ENCODE measurements at regions not wholly inside any gene's neighbourhood (a gene's known extent, or its start where the extent isn't known, plus 50 kb on each side); places are given as distances from the start of the nearest gene placed in this dataset.

DNA sequence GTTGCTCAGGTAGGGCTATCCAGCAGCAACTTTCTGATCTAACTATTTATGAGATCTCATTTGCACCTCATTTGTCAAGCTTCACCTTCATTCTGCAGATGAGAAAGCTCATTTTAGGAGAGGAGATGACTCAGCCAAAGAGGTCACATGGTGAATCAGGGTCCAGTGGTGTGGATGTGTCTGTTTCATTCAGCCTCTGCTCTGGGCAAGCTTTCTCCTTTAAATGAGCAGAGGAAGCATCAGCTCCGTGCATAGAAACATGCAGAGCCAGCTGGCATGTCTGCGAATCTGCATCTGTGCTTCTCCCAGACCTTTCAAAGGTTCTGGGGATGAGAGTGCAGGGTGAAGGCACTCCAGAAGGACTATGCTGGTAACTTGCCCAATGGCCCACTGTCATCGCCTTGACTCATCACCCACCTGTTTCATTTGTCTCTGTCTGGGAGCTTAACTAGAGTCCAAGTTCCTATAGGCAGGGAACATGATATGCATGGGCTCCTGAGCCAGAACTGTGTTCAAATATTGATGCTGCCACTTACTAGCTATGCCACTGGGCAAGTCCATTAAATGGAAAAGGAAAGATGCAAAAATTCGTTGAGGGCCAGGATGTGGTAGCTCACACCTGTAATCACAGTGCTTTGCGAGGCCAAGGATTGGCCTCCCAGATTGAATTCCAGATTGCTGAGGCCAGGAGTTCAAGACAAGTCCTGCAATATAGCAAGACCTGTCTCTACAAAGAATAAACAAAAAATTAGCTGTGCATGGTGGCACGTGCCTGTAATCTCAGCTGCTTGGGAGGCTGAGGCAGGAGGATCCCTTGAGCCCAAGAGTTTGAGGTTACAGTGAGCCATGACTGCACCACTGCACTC is 67.1 kb upstream of the NLK start:
- Histone ChIP-seq H3K4me3 (no peak overlapping the region), H3K27me3 (ENCODE audit: insufficient read depth) (no peaks in the 10 kb centered on the region), H4K20me1 (replicated peaks; ENCODE audit: insufficient read depth) (no peaks in the 10 kb centered on the region), H3K9me2 (ENCODE audit: insufficient read depth) (peaks cover 10% of the 10 kb centered on the region), H3K4me1 (ENCODE audit: insufficient read depth) (no peaks in the 10 kb centered on the region), H3F3A (replicated peaks; ENCODE audit: low read depth) (no peaks in the 10 kb centered on the region), H3K4me2 (no peak overlapping the region), H3K27ac (ENCODE audit: low read depth) (no peak overlapping the region), H3K79me2 (replicated peaks; ENCODE audit: insufficient read depth) (no peaks in the 10 kb centered on the region), H3K36me3 (ENCODE audit: insufficient read depth) (no peaks in the 10 kb centered on the region), H2AFZ (peak overlapping the region; percentile 80; the same call in 1 of the 2 replicates)
- Mint-ChIP-seq H3K4me3 (no peak overlapping the region), H3K9me3 (no peaks in the 10 kb centered on the region), H3K4me1 (peaks cover 6% of the 10 kb centered on the region), H3K36me3 (ENCODE audit: low read depth) (no peaks in the 10 kb centered on the region), H3K27me3 (ENCODE audit: insufficient read depth, low read depth, poor library complexity) (peaks cover 4% of the 10 kb centered on the region), H3K27ac (no peak overlapping the region)
- TF ChIP-seq, protein P1, sequence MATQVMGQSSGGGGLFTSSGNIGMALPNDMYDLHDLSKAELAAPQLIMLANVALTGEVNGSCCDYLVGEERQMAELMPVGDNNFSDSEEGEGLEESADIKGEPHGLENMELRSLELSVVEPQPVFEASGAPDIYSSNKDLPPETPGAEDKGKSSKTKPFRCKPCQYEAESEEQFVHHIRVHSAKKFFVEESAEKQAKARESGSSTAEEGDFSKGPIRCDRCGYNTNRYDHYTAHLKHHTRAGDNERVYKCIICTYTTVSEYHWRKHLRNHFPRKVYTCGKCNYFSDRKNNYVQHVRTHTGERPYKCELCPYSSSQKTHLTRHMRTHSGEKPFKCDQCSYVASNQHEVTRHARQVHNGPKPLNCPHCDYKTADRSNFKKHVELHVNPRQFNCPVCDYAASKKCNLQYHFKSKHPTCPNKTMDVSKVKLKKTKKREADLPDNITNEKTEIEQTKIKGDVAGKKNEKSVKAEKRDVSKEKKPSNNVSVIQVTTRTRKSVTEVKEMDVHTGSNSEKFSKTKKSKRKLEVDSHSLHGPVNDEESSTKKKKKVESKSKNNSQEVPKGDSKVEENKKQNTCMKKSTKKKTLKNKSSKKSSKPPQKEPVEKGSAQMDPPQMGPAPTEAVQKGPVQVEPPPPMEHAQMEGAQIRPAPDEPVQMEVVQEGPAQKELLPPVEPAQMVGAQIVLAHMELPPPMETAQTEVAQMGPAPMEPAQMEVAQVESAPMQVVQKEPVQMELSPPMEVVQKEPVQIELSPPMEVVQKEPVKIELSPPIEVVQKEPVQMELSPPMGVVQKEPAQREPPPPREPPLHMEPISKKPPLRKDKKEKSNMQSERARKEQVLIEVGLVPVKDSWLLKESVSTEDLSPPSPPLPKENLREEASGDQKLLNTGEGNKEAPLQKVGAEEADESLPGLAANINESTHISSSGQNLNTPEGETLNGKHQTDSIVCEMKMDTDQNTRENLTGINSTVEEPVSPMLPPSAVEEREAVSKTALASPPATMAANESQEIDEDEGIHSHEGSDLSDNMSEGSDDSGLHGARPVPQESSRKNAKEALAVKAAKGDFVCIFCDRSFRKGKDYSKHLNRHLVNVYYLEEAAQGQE (IDR thresholded peaks at IDR 0.05; ENCODE audit: unreplicated experiment): no peak
- TF ChIP-seq, protein P2, sequence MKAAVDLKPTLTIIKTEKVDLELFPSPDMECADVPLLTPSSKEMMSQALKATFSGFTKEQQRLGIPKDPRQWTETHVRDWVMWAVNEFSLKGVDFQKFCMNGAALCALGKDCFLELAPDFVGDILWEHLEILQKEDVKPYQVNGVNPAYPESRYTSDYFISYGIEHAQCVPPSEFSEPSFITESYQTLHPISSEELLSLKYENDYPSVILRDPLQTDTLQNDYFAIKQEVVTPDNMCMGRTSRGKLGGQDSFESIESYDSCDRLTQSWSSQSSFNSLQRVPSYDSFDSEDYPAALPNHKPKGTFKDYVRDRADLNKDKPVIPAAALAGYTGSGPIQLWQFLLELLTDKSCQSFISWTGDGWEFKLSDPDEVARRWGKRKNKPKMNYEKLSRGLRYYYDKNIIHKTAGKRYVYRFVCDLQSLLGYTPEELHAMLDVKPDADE (IDR thresholded peaks at IDR 0.05): no peak
- no peak for TF ChIP-seq EZH2phosphoT487 (IDR thresholded peaks at IDR 0.05; ENCODE audit: unreplicated experiment)
- no peak for TF ChIP-seq EZH2 (IDR thresholded peaks at IDR 0.05; ENCODE audit: low read depth, unreplicated experiment)
- TF ChIP-seq NANOG (IDR thresholded peaks at IDR 0.05; ENCODE audit: borderline replicate concordance): no peak
- TF ChIP-seq POLR2AphosphoS5 (IDR thresholded peaks at IDR 0.05; ENCODE audit: low read depth): no peak
- TF ChIP-seq JUNB (IDR thresholded peaks at IDR 0.05; ENCODE audit: unreplicated experiment): no peak
- no peak for TF ChIP-seq ZNF331 (CRISPR knock-in tag; IDR thresholded peaks at IDR 0.05; ENCODE audit: low read depth)
- TF ChIP-seq, protein P3, sequence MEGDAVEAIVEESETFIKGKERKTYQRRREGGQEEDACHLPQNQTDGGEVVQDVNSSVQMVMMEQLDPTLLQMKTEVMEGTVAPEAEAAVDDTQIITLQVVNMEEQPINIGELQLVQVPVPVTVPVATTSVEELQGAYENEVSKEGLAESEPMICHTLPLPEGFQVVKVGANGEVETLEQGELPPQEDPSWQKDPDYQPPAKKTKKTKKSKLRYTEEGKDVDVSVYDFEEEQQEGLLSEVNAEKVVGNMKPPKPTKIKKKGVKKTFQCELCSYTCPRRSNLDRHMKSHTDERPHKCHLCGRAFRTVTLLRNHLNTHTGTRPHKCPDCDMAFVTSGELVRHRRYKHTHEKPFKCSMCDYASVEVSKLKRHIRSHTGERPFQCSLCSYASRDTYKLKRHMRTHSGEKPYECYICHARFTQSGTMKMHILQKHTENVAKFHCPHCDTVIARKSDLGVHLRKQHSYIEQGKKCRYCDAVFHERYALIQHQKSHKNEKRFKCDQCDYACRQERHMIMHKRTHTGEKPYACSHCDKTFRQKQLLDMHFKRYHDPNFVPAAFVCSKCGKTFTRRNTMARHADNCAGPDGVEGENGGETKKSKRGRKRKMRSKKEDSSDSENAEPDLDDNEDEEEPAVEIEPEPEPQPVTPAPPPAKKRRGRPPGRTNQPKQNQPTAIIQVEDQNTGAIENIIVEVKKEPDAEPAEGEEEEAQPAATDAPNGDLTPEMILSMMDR (conservative IDR thresholded peaks at IDR 0.05; ENCODE audit: low read depth in 2 of 2): no peak
- TF ChIP-seq STAT1 (IDR thresholded peaks at IDR 0.05; ENCODE audit: unreplicated experiment): no peak
- no peak for TF ChIP-seq CREB1 (CRISPR knock-in tag; IDR thresholded peaks at IDR 0.05; ENCODE audit: low read depth)
- no peak for TF ChIP-seq ZNF114 (CRISPR knock-in tag; IDR thresholded peaks at IDR 0.05)
- TF ChIP-seq, protein P4, sequence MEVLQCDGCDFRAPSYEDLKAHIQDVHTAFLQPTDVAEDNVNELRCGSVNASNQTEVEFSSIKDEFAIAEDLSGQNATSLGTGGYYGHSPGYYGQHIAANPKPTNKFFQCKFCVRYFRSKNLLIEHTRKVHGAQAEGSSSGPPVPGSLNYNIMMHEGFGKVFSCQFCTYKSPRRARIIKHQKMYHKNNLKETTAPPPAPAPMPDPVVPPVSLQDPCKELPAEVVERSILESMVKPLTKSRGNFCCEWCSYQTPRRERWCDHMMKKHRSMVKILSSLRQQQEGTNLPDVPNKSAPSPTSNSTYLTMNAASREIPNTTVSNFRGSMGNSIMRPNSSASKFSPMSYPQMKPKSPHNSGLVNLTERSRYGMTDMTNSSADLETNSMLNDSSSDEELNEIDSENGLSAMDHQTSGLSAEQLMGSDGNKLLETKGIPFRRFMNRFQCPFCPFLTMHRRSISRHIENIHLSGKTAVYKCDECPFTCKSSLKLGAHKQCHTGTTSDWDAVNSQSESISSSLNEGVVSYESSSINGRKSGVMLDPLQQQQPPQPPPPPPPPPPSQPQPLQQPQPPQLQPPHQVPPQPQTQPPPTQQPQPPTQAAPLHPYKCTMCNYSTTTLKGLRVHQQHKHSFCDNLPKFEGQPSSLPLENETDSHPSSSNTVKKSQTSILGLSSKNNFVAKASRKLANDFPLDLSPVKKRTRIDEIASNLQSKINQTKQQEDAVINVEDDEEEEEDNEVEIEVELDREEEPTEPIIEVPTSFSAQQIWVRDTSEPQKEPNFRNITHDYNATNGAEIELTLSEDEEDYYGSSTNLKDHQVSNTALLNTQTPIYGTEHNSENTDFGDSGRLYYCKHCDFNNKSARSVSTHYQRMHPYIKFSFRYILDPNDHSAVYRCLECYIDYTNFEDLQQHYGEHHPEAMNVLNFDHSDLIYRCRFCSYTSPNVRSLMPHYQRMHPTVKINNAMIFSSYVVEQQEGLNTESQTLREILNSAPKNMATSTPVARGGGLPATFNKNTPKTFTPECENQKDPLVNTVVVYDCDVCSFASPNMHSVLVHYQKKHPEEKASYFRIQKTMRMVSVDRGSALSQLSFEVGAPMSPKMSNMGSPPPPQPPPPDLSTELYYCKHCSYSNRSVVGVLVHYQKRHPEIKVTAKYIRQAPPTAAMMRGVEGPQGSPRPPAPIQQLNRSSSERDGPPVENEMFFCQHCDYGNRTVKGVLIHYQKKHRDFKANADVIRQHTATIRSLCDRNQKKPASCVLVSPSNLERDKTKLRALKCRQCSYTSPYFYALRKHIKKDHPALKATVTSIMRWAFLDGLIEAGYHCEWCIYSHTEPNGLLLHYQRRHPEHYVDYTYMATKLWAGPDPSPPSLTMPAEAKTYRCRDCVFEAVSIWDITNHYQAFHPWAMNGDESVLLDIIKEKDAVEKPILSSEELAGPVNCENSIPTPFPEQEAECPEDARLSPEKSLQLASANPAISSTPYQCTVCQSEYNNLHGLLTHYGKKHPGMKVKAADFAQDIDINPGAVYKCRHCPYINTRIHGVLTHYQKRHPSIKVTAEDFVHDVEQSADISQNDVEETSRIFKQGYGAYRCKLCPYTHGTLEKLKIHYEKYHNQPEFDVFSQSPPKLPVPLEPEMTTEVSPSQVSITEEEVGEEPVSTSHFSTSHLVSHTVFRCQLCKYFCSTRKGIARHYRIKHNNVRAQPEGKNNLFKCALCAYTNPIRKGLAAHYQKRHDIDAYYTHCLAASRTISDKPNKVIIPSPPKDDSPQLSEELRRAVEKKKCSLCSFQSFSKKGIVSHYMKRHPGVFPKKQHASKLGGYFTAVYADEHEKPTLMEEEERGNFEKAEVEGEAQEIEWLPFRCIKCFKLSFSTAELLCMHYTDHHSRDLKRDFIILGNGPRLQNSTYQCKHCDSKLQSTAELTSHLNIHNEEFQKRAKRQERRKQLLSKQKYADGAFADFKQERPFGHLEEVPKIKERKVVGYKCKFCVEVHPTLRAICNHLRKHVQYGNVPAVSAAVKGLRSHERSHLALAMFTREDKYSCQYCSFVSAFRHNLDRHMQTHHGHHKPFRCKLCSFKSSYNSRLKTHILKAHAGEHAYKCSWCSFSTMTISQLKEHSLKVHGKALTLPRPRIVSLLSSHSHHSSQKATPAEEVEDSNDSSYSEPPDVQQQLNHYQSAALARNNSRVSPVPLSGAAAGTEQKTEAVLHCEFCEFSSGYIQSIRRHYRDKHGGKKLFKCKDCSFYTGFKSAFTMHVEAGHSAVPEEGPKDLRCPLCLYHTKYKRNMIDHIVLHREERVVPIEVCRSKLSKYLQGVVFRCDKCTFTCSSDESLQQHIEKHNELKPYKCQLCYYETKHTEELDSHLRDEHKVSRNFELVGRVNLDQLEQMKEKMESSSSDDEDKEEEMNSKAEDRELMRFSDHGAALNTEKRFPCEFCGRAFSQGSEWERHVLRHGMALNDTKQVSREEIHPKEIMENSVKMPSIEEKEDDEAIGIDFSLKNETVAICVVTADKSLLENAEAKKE (CRISPR knock-in tag; IDR thresholded peaks at IDR 0.05): no peak
- DNase-seq (ENCODE audit: low spot score) (no peak), ATAC-seq (no peak)
